HCT116 (cell line): ENCODE measurements at regions not wholly inside any gene's neighbourhood (a gene's known extent, or its start where the extent isn't known, plus 50 kb on each side); places are given as distances from the start of the nearest gene placed in this dataset.

Source experiments
- ATAC-seq: fragments of 200-7000 bp; cut with Tn5 transposase; 2 replicates; pipeline ENCODE4 v1.9.1; 2020; ENCODE audit warnings: mild to moderate bottlenecking, moderate library complexity
- BruUV-seq: library from RNA; stranded (reverse); fragments of 400-500 nt; replicated peaks from 2 replicates; lab custom pipeline; 2021; lab: Mats Ljungman, UMichigan
- CTCF ChIA-PET: fragments of 300-600 bp; sonication (Branson Sonifier 250); formaldehyde crosslinking; loops from one replicate; lab custom pipeline; 2021; ENCODE audit warnings: antibody characterized with exemption; lab: Charles Lee
- POLR2A ChIA-PET: fragments of 300-600, 350-600 bp; sonication (Branson Sonifier 250); formaldehyde crosslinking; loops from one replicate; lab custom pipeline; 2021; ENCODE audit warnings: antibody characterized with exemption; lab: Charles Lee
- RAD21 ChIA-PET, 2 experiments: fragments of 300-600 bp; sonication (Branson Sonifier 250); formaldehyde crosslinking; loops; one replicate each; lab custom pipeline; 2023; ENCODE audit warnings: low total read pairs in 2 of 2; ENCODE audit not compliant: uncharacterized antibody in 2 of 2, unreplicated experiment in 2 of 2, low non-redundant PET in 1 of 2; lab: Charles Lee
- DNase-seq: peaks from one replicate; pipeline ENCODE4 v3.0.0-alpha.2; 2010; ENCODE audit warnings: low read depth, low spot score
- H2AFZ ChIP-seq: fragments of 200-600 bp; shearing (Covaris generic), sonication (generic); 2 replicates; pipeline ENCODE4 v1.6.1; 2017; ENCODE audit warnings: low read depth, mixed run types, mixed read lengths, antibody characterized with exemption, low read length; ENCODE audit not compliant: poor library complexity, severe bottlenecking
- H3K27ac ChIP-seq: 2 replicates; pipeline ENCODE4 v1.5.1; 2012; ENCODE audit warnings: low read depth, low read length
- H3K27me3 ChIP-seq: fragments of 200-600 bp; sonication (generic); 2 replicates; pipeline ENCODE4 v1.6.1; 2016; ENCODE audit warnings: mixed run types, low read length, mixed read lengths; ENCODE audit not compliant: insufficient read depth
- H3K36me3 ChIP-seq, 2 experiments: fragments of 200-500 bp in 1 of 2; fragments of 200-600 bp in 1 of 2; sonication (Bioruptor generic) in 1 of 2; sonication (generic) in 1 of 2; 2 replicates each; pipeline versions ENCODE4 v1.5.1 to v1.6.1; 2014 to 2016; ENCODE audit warnings: low read length in 2 of 2, inconsistent platforms in 1 of 2, mixed read lengths in 1 of 2, mixed run types in 1 of 2; ENCODE audit not compliant: insufficient read depth in 2 of 2, control insufficient read depth in 1 of 2
- H3K4me1 ChIP-seq, 2 experiments: fragments of 200-600 bp in 1 of 2; sonication (generic) in 1 of 2; 2 replicates each; pipeline versions ENCODE4 v1.5.1 to v1.6.1; 2012 to 2017; ENCODE audit warnings: low read length in 2 of 2, inconsistent platforms in 1 of 2, mild to moderate bottlenecking in 1 of 2, mixed read lengths in 1 of 2, mixed run types in 1 of 2, moderate library complexity in 1 of 2; ENCODE audit not compliant: insufficient read depth in 2 of 2, control insufficient read depth in 1 of 2
- H3K4me2 ChIP-seq: fragments of 200-600 bp; sonication (generic); 2 replicates; pipeline ENCODE4 v1.6.1; 2017; ENCODE audit warnings: mixed run types, low read length, mixed read lengths
- H3K4me3 ChIP-seq, 2 experiments: fragments of 200-600 bp in 1 of 2; sonication (generic) in 1 of 2; replicated peaks in 1 of 2; 2 replicates each; pipeline ENCODE4 v1.5.1; 2011 to 2016; ENCODE audit warnings: low read length in 2 of 2, control low read depth in 1 of 2, low read depth in 1 of 2, mild to moderate bottlenecking in 1 of 2, mixed read lengths in 1 of 2, mixed run types in 1 of 2
- H3K79me2 ChIP-seq: fragments of 200-600 bp; sonication (generic); 2 replicates; pipeline ENCODE4 v1.6.1; 2017; ENCODE audit warnings: mild to moderate bottlenecking, mixed run types, low read length, moderate library complexity, mixed read lengths; ENCODE audit not compliant: insufficient read depth
- H3K9ac ChIP-seq: fragments of 200-600 bp; sonication (generic); 2 replicates; pipeline ENCODE4 v1.6.1; 2016; ENCODE audit warnings: low read length, mixed read lengths
- H3K9me2 ChIP-seq: fragments of 200-600 bp; sonication (generic), shearing (Covaris generic); 2 replicates; pipeline ENCODE4 v1.6.1; 2017; ENCODE audit warnings: mixed run types, mild to moderate bottlenecking, moderate library complexity; ENCODE audit not compliant: insufficient read depth
- H3K9me3 ChIP-seq, 2 experiments: fragments of 200-500 bp in 1 of 2; fragments of 200-600 bp in 1 of 2; sonication (Bioruptor generic) in 1 of 2; sonication (generic) in 1 of 2; 2 replicates each; pipeline ENCODE4 v1.6.1; 2014 to 2017; ENCODE audit warnings: low read length in 2 of 2, mixed read lengths in 2 of 2, inconsistent platforms in 1 of 2, low read depth in 1 of 2, mild to moderate bottlenecking in 1 of 2, mixed run types in 1 of 2, moderate library complexity in 1 of 2; ENCODE audit not compliant: control insufficient read depth in 1 of 2, insufficient read depth in 1 of 2
- H4K20me1 ChIP-seq: fragments of 200-600 bp; sonication (generic), shearing (Covaris generic); 2 replicates; pipeline ENCODE4 v1.6.1; 2017; ENCODE audit warnings: mixed run types, mild to moderate bottlenecking, moderate library complexity; ENCODE audit not compliant: insufficient read depth
- ATF3 ChIP-seq: IDR thresholded peaks from 2 replicates; pipeline ENCODE4 v1.6.1; 2012
- CBX3 ChIP-seq: IDR thresholded peaks from 2 replicates; pipeline ENCODE4 v1.6.1; 2012; ENCODE audit warnings: low read depth
- CEBPB ChIP-seq: IDR thresholded peaks from 2 replicates; pipeline ENCODE4 v1.6.1; 2012; ENCODE audit warnings: low read depth
- CTCF ChIP-seq, 3 experiments: fragments of 200-600 bp in 1 of 3; sonication (generic) in 1 of 3; IDR thresholded peaks in 2 of 3; conservative IDR thresholded peaks in 1 of 3; 2 replicates each; pipeline ENCODE4 v1.5.1; 2012 to 2017; ENCODE audit warnings: low read depth in 2 of 3, low read length in 2 of 3, antibody characterized with exemption in 1 of 3, borderline replicate concordance in 1 of 3, control low read depth in 1 of 3, mild to moderate bottlenecking in 1 of 3, mixed read lengths in 1 of 3, mixed run types in 1 of 3, moderate library complexity in 1 of 3; ENCODE audit not compliant: insufficient read depth in 1 of 3
- ELF1 ChIP-seq: IDR thresholded peaks from 2 replicates; pipeline ENCODE4 v1.6.1; 2012; ENCODE audit warnings: low read depth, borderline replicate concordance
- EZH2 ChIP-seq: fragments of 200-600 bp; sonication (generic); IDR thresholded peaks from 2 replicates; pipeline ENCODE4 v1.6.1; 2017; ENCODE audit warnings: antibody characterized with exemption, mixed run types
- FOSL1 ChIP-seq: IDR thresholded peaks from 2 replicates; pipeline ENCODE4 v1.6.1; 2012; ENCODE audit warnings: low read depth
- JUND ChIP-seq: IDR thresholded peaks from 2 replicates; pipeline ENCODE4 v1.6.1; 2012
- MAX ChIP-seq: IDR thresholded peaks from 2 replicates; pipeline ENCODE4 v1.6.1; 2012
- POLR2A ChIP-seq: IDR thresholded peaks from 2 replicates; pipeline ENCODE4 v1.7.0; 2011; ENCODE audit warnings: borderline replicate concordance; ENCODE audit not compliant: insufficient read depth, insufficient read length; ENCODE audit errors: extremely low read depth
- POLR2AphosphoS5 ChIP-seq: IDR thresholded peaks from 2 replicates; pipeline ENCODE4 v1.6.1; 2011; ENCODE audit warnings: mild to moderate bottlenecking, low read depth, low read length, moderate library complexity
- RAD21 ChIP-seq: IDR thresholded peaks from 2 replicates; pipeline ENCODE4 v1.6.1; 2012; ENCODE audit warnings: low read depth, mild to moderate bottlenecking
- REST ChIP-seq: IDR thresholded peaks from 2 replicates; pipeline ENCODE4 v1.6.1; 2012; ENCODE audit warnings: low read depth
- SIN3A ChIP-seq: IDR thresholded peaks from 2 replicates; pipeline ENCODE4 v1.6.1; 2012; ENCODE audit warnings: low read depth
- SP1 ChIP-seq: IDR thresholded peaks from 2 replicates; pipeline ENCODE4 v1.6.1; 2012; ENCODE audit warnings: low read depth
- TCF7L2 ChIP-seq: IDR thresholded peaks from 2 replicates; pipeline ENCODE4 v1.7.0; 2011; ENCODE audit warnings: borderline replicate concordance, inconsistent platforms; ENCODE audit not compliant: insufficient read depth, insufficient read length; ENCODE audit errors: extremely low read depth
- YY1 ChIP-seq: IDR thresholded peaks from 2 replicates; pipeline ENCODE4 v1.6.1; 2011; ENCODE audit warnings: low read length, low read depth, moderate library complexity, mild to moderate bottlenecking; ENCODE audit not compliant: insufficient replicate concordance; ENCODE audit errors: extremely low read depth
- ZBTB33 ChIP-seq: IDR thresholded peaks from 2 replicates; pipeline ENCODE4 v1.6.1; 2011; ENCODE audit warnings: mild to moderate bottlenecking, low read length, moderate library complexity; ENCODE audit not compliant: insufficient replicate concordance; ENCODE audit errors: extremely low read depth
- ZFX ChIP-seq: fragments of 450-650 bp; IDR thresholded peaks from 2 replicates; pipeline ENCODE4 v1.6.1; 2017
- ZNF274 ChIP-seq: fragments of 200-500 bp; sonication (Bioruptor generic); IDR thresholded peaks from 2 replicates; pipeline ENCODE4 v1.6.1; 2014; ENCODE audit warnings: mild to moderate bottlenecking, low read depth, low read length, inconsistent platforms
- intact Hi-C: fragments of 100-400 bp; cut with micrococcal nuclease; formaldehyde crosslinking; loops from 2 replicates; pipeline ENCODE4 v1.10.0; 2022

- DNase-seq (no peak), ATAC-seq (no peak)
- CTCF ChIA-PET: no interaction called here
- Histone ChIP-seq H3K9me3 (no peaks in the 10 kb centered on the region), H3K27ac (no peak overlapping the region), H3K4me1 (no peaks in the 10 kb centered on the region), H3K4me2 (no peak overlapping the region), H2AFZ (no peak overlapping the region), H3K9ac (no peak overlapping the region), H3K4me3 (no peak overlapping the region), H4K20me1 (no peaks in the 10 kb centered on the region), H3K36me3 (no peaks in the 10 kb centered on the region), H3K79me2 (no peaks in the 10 kb centered on the region), H3K9me2 (no peaks in the 10 kb centered on the region), H3K27me3 (no peaks in the 10 kb centered on the region)
- POLR2A ChIA-PET: no interaction called here
- intact Hi-C loops: no loop called here
- no TSS peak for BruUV-seq
- RAD21 ChIA-PET: no interaction called here
- TF ChIP-seq CBX3 (no peak), MAX (no peak), POLR2A (no peak), SP1 (no peak), ELF1 (no peak), CTCF (IDR thresholded peaks at IDR 0.05 in 2 of 3, conservative IDR thresholded peaks at IDR 0.05 in 1 of 3; ENCODE audit: borderline replicate concordance in 1 of 3, insufficient read depth in 1 of 3, low read depth in 2 of 3, low read length in 2 of 3) (no peak), POLR2AphosphoS5 (no peak), SIN3A (no peak), RAD21 (no peak), EZH2 (no peak), CEBPB (no peak), ATF3 (no peak), ZBTB33 (no peak), JUND (no peak), TCF7L2 (no peak), YY1 (no peak), ZNF274 (no peak), FOSL1 (no peak), ZFX (no peak), REST (no peak)
Measured at GRCh38 chr2:114089636-114090319, 199.9 kb downstream of the ACTR3 start.
